ENCODE measurements at regions not wholly inside any gene's neighbourhood (a gene's known extent, or its start where the extent isn't known, plus 50 kb on each side); places are given as distances from the start of the nearest gene placed in this dataset.

- no peak for DNase-seq (ENCODE audit: low read depth)
Measured at GRCh38 chr5:34486160-34486848, 169.8 kb upstream of the RAI14 start.

- no peak for DNase-seq (ENCODE audit: low read depth)
Measured at GRCh38 chr5:34486849-34487158, 169.3 kb upstream of the RAI14 start.

DNA sequence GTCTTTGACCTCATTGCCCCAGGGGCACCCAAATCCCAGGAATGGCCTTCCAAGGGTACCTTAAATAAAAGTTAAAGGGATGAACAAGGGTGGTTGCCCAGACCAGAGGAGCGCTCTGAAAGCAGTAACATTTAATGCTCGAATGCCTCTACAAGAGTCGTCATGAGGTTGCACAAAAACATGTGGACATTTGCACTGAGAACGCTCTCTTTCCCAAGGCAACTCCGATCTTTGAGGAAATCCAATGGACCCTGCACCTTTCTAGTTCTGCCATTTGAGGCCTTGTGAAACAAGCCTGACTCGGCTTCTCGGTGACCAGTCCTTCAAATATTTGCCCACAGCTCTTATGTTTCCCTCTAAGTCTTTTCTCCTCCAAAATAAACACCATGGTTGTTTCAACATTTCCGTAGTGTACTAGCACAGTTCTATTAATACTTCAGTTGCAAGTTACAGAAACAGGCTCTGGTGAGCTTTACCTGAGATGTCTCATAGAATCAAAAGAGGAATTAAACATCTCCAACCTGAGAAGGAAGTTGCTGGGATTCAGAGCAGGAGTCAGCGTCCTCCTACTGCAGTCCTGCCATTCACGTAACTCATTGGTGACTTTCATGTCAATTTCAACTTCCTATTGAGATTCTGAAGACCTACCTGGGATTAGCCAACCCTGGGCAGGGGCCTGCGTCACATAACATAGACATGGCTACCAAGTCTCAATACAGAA is 168.8 kb upstream of the RAI14 start:
- peak; percentile 73 for DNase-seq (ENCODE audit: low read depth)

GRCh38 chr5:34487956-34488355 is 168.2 kb upstream of the RAI14 start:
- DNase-seq (ENCODE audit: low read depth), result no peak

DNA sequence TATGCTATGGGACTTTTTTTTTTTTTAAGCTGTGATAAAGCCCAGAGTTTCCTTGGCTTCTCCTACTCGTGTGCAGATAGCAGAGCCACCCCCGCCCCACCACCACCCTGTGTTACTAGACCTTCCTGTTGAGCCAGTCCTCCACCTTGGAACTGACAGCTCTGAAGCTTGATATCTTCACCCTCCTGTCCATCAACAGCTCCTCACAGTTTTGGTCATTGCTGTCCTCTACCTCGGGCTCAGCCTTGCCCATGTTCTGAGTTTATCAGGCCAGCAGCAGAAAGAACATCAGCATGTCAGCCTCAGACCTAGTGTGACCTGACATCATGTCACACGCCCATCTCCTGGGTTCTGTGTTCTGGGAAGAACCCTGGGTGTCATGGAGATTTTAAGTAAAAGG is 167.1 kb upstream of the RAI14 start:
- DNase-seq (ENCODE audit: low read depth), result no peak

DNA sequence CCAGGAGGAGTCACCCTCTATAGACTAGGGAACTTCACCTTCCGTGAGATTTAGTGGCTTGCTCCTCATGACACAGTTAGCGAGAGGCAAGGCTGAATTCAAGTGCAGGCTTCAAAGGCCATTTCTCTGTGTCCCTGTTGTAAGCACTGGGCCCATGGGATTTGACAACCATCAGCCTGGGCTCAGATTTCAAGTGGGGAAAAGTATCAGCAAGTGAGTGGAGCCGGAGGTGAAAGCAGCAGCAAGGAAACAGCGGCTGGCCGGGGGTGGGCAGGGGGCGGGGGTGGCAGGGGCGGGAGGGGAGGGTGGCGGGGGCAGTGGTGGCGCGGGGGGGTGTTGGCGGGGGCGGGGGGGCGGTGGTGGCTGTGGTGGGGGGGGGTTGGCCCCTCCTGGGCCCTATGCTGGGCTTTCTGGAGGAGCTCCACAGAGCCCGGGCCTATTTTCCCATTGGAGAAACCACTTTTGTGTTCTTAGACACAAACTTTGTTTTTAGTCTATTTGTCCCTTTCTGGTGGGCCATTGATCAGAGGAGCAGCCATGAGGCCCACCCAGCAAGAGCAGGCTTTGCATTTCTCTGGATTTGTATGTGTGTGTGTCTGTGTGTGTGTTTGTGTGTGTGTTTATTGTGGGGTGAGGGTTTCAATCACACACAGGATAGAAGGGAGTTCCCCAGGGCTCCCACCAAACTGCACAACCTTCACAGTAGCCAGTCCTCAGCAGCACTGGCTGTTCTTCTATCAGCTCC is 165.4 kb upstream of the RAI14 start:
- no peak for DNase-seq (ENCODE audit: low read depth)

DNA sequence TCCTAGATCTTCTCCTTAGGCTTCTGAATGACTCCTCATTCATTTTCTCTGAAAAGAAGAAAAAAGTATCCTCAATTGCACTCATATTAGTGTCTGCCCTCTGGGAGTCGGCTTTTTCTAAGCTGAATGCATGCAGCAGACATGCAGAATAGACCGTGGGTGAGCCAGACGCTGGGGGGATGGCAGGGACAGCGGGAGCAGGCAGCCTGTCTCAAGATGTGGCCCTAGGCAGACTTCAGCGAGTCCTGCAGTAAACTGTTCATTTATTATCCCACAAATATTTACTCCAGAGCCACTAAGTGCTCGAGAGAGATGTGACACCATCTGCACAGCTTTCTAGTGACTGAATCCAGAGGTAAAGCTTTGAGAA is 164.9 kb upstream of the RAI14 start:
- no peak for DNase-seq (ENCODE audit: low read depth)

GRCh38 chr5:34494111-34494755 is 161.9 kb upstream of the RAI14 start:
- DNase-seq (ENCODE audit: low read depth), result peak; percentile 49

- no peak for DNase-seq (ENCODE audit: low read depth)
Measured at GRCh38 chr5:34495178-34495577, 160.9 kb upstream of the RAI14 start.

GRCh38 chr5:34496260-34496691 is 159.9 kb upstream of the RAI14 start:
- DNase-seq (ENCODE audit: low read depth), result no peak

DNA sequence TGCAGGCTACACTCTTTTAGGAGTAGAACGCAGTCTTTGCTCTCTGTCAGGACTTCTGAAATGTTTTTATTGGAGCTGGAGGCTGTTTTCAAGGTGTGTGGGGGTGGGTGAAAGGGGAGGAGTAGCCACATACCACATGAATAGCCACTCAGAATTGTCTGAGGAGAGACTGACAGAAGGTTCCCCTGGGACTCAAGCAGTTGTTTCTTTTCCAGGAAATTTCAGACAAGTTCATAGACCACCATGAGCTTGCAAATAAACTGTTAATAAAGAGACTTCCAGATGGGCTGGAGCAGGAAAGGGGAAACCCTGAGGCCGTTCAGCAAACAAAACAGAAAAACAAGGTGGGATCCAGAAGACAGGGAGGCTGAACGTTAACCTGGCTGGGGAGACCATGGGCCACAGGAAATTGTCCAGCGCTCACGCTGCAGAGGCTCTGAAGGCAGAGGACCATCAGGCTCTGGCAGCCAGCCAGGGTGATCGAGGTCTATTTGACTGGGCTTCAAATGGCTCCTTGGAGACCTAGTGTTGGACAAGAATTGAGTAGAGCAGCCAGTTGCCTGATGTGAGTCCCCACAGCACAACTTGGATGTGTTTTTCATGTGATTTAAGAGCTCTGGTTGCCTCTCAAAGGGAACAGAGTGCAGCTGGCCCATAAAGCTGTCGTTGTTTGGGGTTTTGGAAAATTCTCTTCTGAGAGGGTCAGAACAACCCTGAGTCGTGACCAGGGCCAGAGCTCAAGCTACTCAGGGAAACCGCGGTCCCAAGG is 159.2 kb upstream of the RAI14 start:
- no peak for DNase-seq (ENCODE audit: low read depth)

DNA sequence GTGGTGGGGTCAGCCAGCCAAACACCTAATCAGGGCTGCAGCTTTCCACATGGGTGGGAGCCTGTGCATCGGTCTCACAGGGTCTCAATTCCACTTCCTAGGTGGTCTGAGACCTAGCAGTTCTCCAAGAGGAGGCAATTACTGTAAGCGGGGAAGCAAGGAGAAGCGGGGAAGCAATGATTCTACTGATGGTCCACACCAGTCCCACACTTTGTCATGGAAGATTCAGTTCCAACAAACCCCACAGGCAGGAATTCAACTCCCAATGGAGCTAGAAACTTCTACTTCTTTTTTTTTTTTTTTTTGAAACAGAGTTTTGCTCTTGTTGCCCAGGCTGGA is 158.7 kb upstream of the RAI14 start:
- no peak for DNase-seq (ENCODE audit: low read depth)

GRCh38 chr5:34498572-34498971 is 157.6 kb upstream of the RAI14 start:
- DNase-seq (ENCODE audit: low read depth), result no peak

DNA sequence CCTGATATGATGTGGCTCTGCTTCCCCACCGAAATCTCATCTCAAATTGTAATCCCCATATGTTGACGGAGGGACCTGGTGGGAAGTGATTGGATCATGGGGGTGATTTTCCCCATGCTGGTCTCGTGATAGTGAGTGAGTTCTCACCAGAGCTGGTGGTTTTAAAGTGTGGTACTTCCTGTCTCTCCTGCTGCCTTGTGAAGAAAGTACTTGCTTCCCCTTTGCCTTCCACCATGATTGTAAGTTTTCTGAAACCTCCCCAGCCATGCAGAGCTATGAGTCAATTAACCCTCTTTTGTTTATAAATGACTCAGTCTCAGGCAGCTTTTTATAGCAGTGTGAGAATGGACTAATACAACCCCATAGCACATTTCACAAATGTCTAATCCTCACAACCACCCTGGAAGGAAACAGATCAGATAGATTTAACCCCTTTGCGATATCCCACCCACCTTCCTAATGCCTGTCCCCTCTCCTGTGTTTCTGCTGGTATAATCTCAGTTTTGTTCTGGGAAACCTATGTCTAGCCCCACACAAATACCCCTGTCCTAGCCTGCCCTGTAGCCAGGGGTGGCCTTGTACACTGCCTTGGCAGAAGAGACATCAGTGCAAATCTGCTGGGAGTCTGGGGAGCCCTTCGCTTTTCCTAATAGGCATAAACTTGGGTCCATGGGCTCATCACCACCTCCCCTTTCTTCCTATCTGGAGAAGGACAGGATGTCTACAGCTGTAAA is 157.0 kb upstream of the RAI14 start:
- peak; percentile 65 for DNase-seq (ENCODE audit: low read depth)

- no peak for DNase-seq (ENCODE audit: low read depth)
Measured at GRCh38 chr5:34500236-34500847, 155.8 kb upstream of the RAI14 start.

- DNase-seq (ENCODE audit: low read depth), result no peak
Measured at GRCh38 chr5:34501016-34501415, 155.1 kb upstream of the RAI14 start.

GRCh38 chr5:34501840-34502239 is 154.3 kb upstream of the RAI14 start:
- DNase-seq (ENCODE audit: low read depth), result no peak

DNA sequence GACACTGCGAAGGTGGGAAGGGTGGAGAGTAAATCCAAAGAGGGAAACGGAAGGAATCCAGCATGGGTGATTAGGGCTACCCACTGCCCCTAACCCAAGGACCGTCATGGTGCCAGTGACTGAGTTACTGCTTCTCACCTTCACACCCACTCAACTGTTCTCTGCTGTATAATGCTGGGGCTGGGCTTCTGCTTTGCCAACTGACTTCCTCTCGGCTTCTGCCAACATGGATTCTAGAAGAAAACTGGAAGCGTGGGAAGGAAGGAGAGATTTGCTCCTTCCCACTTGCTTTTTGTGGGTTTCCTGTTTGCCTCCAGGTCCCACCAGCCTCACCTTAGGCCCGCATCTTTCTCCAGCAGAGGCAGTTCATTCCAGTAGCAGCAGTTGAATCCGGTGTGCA is 153.5 kb upstream of the RAI14 start:
- no peak for DNase-seq (ENCODE audit: low read depth)

- DNase-seq (ENCODE audit: low read depth), result no peak
Measured at GRCh38 chr5:34503379-34504253, 152.5 kb upstream of the RAI14 start.

- DNase-seq (ENCODE audit: low read depth), result no peak
Measured at GRCh38 chr5:34504967-34505366, 151.2 kb upstream of the RAI14 start.

Data from GM04503 (cell line).